MCF 10A (cell line): ENCODE measurements at regions not wholly inside any gene's neighbourhood (a gene's known extent, or its start where the extent isn't known, plus 50 kb on each side); places are given as distances from the start of the nearest gene placed in this dataset.

ENCODE experiments used
- BruUV-seq: library from RNA; stranded (reverse); fragments of 400-500 nt; replicated peaks from 2 replicates; lab custom pipeline; 2021; lab: Mats Ljungman, UMichigan
- CTCF ChIA-PET: fragments of 300-600 bp; sonication (Branson Sonifier 250); formaldehyde crosslinking; extraction: SDS; loops from one replicate; lab custom pipeline; 2021; ENCODE audit warnings: antibody characterized with exemption, inconsistent platforms; lab: Yijun Ruan, JAX
- POLR2A ChIA-PET: fragments of 300-600, 350-650 bp; sonication (Branson Sonifier 250); formaldehyde crosslinking; extraction: SDS; loops from one replicate; lab custom pipeline; 2020; ENCODE audit warnings: antibody characterized with exemption, inconsistent platforms; lab: Yijun Ruan, JAX
- DNase-seq: peaks from one replicate; pipeline ENCODE4 v3.0.0-alpha.2; 2018; ENCODE audit not compliant: unreplicated experiment
- H3K27ac Mint-ChIP-seq: one replicate; pipeline ENCODE4 v1.8.0; 2022; ENCODE audit warnings: mild to moderate bottlenecking, low read depth, mixed read lengths; ENCODE audit not compliant: unreplicated experiment
- H3K27me3 Mint-ChIP-seq: one replicate; pipeline ENCODE4 v1.8.0; 2022; ENCODE audit warnings: mixed read lengths; ENCODE audit not compliant: insufficient read depth, unreplicated experiment
- H3K36me3 Mint-ChIP-seq: one replicate; pipeline ENCODE4 v1.8.0; 2022; ENCODE audit warnings: mild to moderate bottlenecking, moderate library complexity, mixed read lengths; ENCODE audit not compliant: insufficient read depth, unreplicated experiment
- H3K4me1 Mint-ChIP-seq: one replicate; pipeline ENCODE4 v1.8.0; 2022; ENCODE audit warnings: mixed read lengths; ENCODE audit not compliant: insufficient read depth, unreplicated experiment
- H3K4me3 Mint-ChIP-seq: one replicate; pipeline ENCODE4 v1.8.0; 2022; ENCODE audit warnings: mild to moderate bottlenecking, moderate library complexity, mixed read lengths; ENCODE audit not compliant: unreplicated experiment
- H3K9me3 Mint-ChIP-seq: one replicate; pipeline ENCODE4 v1.8.0; 2022; ENCODE audit warnings: mixed read lengths; ENCODE audit not compliant: unreplicated experiment
- intact Hi-C: fragments of 100-400 bp; cut with micrococcal nuclease; formaldehyde crosslinking; loops from 2 replicates; pipeline ENCODE4 v1.14.1; 2022
- TF ChIP-seq, protein P1 (sequence below): fragments of 200-600 bp; IDR thresholded peaks from one replicate; pipeline ENCODE4 v1.8.0; 2022; ENCODE audit warnings: antibody characterized with exemption, mild to moderate bottlenecking; ENCODE audit not compliant: unreplicated experiment

- no peaks in the 10 kb centered on the region for H3K4me1 Mint-ChIP-seq
- no peak overlapping the region for H3K4me3 Mint-ChIP-seq
- intact Hi-C loops: no loop called here
- H3K9me3 Mint-ChIP-seq: peaks cover 14% of the 10 kb centered on the region
- H3K27ac Mint-ChIP-seq: no peak overlapping the region
- TF ChIP-seq, protein P1, sequence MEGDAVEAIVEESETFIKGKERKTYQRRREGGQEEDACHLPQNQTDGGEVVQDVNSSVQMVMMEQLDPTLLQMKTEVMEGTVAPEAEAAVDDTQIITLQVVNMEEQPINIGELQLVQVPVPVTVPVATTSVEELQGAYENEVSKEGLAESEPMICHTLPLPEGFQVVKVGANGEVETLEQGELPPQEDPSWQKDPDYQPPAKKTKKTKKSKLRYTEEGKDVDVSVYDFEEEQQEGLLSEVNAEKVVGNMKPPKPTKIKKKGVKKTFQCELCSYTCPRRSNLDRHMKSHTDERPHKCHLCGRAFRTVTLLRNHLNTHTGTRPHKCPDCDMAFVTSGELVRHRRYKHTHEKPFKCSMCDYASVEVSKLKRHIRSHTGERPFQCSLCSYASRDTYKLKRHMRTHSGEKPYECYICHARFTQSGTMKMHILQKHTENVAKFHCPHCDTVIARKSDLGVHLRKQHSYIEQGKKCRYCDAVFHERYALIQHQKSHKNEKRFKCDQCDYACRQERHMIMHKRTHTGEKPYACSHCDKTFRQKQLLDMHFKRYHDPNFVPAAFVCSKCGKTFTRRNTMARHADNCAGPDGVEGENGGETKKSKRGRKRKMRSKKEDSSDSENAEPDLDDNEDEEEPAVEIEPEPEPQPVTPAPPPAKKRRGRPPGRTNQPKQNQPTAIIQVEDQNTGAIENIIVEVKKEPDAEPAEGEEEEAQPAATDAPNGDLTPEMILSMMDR: no peak
- DNase-seq: peak; percentile 21
- H3K36me3 Mint-ChIP-seq: no peaks in the 10 kb centered on the region
- POLR2A ChIA-PET: no interaction called here
- H3K27me3 Mint-ChIP-seq: no peaks in the 10 kb centered on the region
- CTCF ChIA-PET: no interaction called here
- no TSS peak for BruUV-seq
These were observed 318.6 kb downstream of the CDH9 start for GRCh38 chr5:26719803-26720202.

DNA sequence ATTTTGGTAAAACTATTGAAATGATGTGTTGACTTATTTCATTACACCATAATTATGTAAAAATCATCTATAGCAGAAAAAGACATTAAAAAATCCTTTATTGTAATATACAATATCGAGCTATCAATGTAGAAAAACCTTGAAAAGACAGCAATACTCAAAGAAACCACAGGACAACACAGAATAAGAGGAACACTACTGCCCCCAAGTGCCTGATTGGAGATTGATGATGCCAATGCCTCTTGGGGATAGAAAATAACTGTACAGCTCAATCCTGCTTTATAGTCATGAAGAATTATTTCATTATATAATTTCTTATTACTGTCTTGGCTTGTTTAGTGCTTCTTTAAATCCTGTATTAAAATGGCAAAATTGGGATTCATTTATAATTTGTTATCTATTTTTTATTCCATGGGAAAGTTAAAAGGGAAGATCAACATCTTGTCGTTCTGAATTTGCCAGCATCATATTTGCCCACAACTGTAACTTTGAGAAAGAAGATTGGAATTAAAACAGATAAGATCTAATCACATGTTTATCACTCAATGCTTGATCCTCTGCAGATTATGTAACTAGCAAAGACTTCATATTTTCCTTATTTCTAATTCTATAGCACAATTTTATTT is 337.5 kb downstream of the CDH9 start:
- no peaks in the 10 kb centered on the region for H3K36me3 Mint-ChIP-seq

GRCh38 chr5:26692952-26693351 is 345.4 kb downstream of the CDH9 start:
- Mint-ChIP-seq H3K36me3 (no peaks in the 10 kb centered on the region), H3K27ac (no peak overlapping the region), H3K9me3 (peaks cover 4% of the 10 kb centered on the region), H3K27me3 (no peaks in the 10 kb centered on the region), H3K4me1 (no peaks in the 10 kb centered on the region), H3K4me3 (no peak overlapping the region)
- TF ChIP-seq, protein P1: no peak
- POLR2A ChIA-PET: no interaction called here
- no peak for DNase-seq
- intact Hi-C loops: no loop called here
- CTCF ChIA-PET: interaction anchor here (0.6 to 1.7 kb wide), 2 partner anchors 8 to 525 kb away, joined by 4 to 8 read pairs; no protein-coding TSS in a partner anchor
- BruUV-seq: no TSS peak

More for the DNA sequence above, 337.5 kb downstream of the CDH9 start:
- intact Hi-C loops: loop anchor here (2.0 to 5.0 kb wide), 2 partner anchors 374 to 934 kb away; no protein-coding TSS in a partner anchor
- H3K27me3 Mint-ChIP-seq: no peaks in the 10 kb centered on the region
- TF ChIP-seq, protein P1: peak; percentile 61
- no peak overlapping the region for H3K27ac Mint-ChIP-seq
- POLR2A ChIA-PET: no interaction called here
- no peaks in the 10 kb centered on the region for H3K4me1 Mint-ChIP-seq
- CTCF ChIA-PET: interaction anchor here (0.6 to 1.7 kb wide), 17 partner anchors 8 to 1879 kb away, joined by 3 to 8 read pairs (median 3); no protein-coding TSS in a partner anchor
- no TSS peak for BruUV-seq
- no peak overlapping the region for H3K4me3 Mint-ChIP-seq
- peaks cover 7% of the 10 kb centered on the region for H3K9me3 Mint-ChIP-seq
- DNase-seq: peak; percentile 75

GRCh38 chr5:26691486-26691885 is 346.9 kb downstream of the CDH9 start:
- no peak for DNase-seq
- H3K27ac Mint-ChIP-seq: no peak overlapping the region
- CTCF ChIA-PET: interaction anchor here (1.7 kb wide), 1 partner anchor 10 kb away, joined by 8 read pairs; no protein-coding TSS in a partner anchor
- no peak overlapping the region for H3K4me3 Mint-ChIP-seq
- no peaks in the 10 kb centered on the region for H3K4me1 Mint-ChIP-seq
- H3K36me3 Mint-ChIP-seq: no peaks in the 10 kb centered on the region
- POLR2A ChIA-PET: no interaction called here
- TF ChIP-seq, protein P1: no peak
- no peaks in the 10 kb centered on the region for H3K27me3 Mint-ChIP-seq
- intact Hi-C loops: no loop called here
- no peaks in the 10 kb centered on the region for H3K9me3 Mint-ChIP-seq
- BruUV-seq: no TSS peak
